Uterus (tissue), 2 donors: ENCODE measurements at regions not wholly inside any gene's neighbourhood (a gene's known extent, or its start where the extent isn't known, plus 50 kb on each side); places are given as distances from the start of the nearest gene placed in this dataset.

Source experiments
- POLR2A ChIP-seq, 2 donors: fragments of 450-650 bp; IDR thresholded peaks; one replicate each; pipeline ENCODE4 v1.6.1; 2016; ENCODE audit warnings: antibody characterized with exemption in 2 of 2, mild to moderate bottlenecking in 1 of 2, moderate library complexity in 1 of 2
- TF ChIP-seq, protein P1 (sequence below), 4 experiments: fragments of 200-600 bp in 2 of 4; fragments of 450-650 bp in 2 of 4; sonication (generic) in 2 of 4; IDR thresholded peaks; one replicate each; pipeline ENCODE4 v1.5.1; 2016 to 2019; ENCODE audit warnings: antibody characterized with exemption in 4 of 4, mild to moderate bottlenecking in 2 of 4, moderate library complexity in 1 of 4

DNA sequence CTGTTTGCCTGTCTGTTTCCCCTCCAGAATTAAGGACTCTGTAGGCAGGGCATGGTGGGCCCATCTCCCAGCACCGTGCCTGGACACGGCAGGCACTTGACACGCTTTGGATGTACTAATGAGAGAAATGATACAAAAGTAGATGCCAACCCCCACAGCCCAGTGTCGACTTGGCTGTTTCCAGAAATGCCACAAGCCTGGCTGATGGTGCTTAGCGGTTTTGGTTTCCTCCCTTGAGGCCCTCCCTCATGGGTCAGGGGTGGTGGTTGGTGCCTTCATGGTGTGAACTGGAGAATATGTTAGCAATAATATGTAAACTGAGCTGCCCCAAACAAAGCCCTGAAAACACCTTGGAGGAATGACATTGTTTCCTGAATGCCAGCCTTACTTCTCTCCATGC is 55.5 kb upstream of the ESRRB start:
- TF ChIP-seq, protein P1, sequence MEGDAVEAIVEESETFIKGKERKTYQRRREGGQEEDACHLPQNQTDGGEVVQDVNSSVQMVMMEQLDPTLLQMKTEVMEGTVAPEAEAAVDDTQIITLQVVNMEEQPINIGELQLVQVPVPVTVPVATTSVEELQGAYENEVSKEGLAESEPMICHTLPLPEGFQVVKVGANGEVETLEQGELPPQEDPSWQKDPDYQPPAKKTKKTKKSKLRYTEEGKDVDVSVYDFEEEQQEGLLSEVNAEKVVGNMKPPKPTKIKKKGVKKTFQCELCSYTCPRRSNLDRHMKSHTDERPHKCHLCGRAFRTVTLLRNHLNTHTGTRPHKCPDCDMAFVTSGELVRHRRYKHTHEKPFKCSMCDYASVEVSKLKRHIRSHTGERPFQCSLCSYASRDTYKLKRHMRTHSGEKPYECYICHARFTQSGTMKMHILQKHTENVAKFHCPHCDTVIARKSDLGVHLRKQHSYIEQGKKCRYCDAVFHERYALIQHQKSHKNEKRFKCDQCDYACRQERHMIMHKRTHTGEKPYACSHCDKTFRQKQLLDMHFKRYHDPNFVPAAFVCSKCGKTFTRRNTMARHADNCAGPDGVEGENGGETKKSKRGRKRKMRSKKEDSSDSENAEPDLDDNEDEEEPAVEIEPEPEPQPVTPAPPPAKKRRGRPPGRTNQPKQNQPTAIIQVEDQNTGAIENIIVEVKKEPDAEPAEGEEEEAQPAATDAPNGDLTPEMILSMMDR (IDR thresholded peaks at IDR 0.05): no peak
- TF ChIP-seq POLR2A (IDR thresholded peaks at IDR 0.05): no peak
